Epidermal melanocyte (primary cell): ENCODE measurements at regions not wholly inside any gene's neighbourhood (a gene's known extent, or its start where the extent isn't known, plus 50 kb on each side); places are given as distances from the start of the nearest gene placed in this dataset.

Source experiments
- DNase-seq: peaks from one replicate; pipeline ENCODE4 v3.0.0; 2011; ENCODE audit warnings: low spot score; ENCODE audit not compliant: insufficient read length

DNA sequence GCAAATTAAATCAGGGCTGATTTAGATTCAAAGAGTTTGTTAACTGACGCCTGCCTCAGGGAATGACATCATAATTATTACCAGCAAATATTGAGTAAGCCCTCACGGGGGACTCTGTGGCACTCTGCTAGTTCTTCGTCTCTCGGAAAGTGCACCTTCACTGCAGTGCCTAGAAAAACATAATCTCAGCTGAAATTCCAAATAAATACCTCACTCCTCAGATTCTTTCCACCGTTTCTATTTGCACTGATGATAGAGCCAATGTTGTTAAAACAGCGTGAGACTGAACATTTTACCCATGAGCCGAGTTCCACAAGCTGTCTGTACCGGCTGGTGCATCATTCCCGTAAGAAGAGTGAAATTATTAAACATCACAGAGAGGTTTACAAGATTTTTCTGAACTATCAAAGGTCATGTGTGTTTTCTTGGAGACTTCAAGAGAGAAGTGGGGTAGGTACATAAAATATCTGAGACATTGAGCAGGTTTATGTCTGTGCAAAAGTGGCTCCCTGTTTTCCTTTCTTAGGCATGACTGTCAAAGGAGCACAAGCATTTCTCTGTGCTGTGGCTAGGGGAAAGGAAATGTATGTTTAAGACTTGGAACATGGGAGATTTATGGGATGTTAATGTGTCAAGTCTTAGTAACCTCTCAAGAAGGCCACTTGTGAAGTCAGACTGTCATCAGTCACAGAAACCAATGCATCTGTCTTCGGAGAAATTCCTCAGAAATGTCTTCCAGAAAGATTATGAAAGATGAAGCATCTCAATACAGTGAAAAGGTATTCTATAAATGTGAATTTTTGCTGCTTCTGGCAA lies 119.6 kb downstream of the CBLL2 start:
- DNase-seq, result no peak

DNA sequence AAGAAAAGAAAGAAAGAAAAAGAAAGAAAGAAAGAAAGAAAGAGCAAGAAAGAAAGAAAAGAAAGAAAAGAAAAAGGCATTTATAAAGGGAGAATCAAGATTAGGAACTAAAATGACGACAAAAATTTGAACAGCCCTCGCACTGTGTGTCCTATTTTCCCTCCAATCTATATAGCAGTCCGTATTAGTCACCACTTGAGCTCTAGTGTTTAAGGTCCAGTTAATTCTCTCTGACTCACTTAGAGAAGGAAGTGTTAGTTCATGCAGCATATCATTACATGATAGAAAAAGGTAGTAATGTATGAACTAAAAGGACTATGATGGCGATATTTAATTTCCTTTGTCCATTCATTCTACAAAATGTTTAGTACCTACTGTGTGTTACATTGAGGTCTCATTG lies 122.7 kb downstream of the CBLL2 start:
- DNase-seq, result no peak

DNA sequence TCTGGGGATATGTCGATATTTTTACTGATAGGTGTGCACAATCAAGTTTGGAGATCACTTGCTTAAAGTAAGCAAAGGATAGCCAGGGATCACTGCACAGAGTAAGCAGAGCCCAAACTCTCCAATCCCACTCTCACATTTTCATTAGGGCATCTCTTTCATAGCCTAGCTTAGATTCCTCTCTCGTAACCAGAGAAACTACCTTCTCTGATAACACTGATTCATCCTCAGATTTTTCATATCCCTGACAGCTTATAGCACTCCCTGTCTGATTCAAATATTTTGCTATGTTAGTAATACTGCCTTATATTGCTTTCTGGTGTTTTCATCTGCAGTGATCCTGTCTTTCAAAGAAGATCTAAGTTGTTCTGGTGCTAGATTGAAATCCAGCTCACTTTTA lies 123.7 kb downstream of the CBLL2 start:
- no peak for DNase-seq

DNA sequence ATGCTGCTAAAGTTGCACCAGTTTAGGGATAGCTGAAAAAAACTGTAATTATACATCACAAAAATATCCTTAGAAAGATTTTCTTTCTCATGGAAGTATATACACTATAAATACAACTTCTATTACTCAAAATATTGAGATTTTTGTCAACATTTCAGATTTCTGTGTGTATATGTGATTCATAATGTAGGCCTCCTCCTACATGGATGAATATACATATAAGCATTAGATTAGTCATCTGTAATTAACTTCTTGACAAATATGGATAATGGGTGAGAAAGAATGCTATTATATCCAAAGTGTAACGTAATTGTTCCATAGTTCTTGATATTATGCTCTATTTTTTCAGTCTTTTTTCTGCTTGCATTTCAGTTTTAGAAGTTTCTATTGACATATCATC lies 124.9 kb downstream of the CBLL2 start:
- DNase-seq, result no peak

DNA sequence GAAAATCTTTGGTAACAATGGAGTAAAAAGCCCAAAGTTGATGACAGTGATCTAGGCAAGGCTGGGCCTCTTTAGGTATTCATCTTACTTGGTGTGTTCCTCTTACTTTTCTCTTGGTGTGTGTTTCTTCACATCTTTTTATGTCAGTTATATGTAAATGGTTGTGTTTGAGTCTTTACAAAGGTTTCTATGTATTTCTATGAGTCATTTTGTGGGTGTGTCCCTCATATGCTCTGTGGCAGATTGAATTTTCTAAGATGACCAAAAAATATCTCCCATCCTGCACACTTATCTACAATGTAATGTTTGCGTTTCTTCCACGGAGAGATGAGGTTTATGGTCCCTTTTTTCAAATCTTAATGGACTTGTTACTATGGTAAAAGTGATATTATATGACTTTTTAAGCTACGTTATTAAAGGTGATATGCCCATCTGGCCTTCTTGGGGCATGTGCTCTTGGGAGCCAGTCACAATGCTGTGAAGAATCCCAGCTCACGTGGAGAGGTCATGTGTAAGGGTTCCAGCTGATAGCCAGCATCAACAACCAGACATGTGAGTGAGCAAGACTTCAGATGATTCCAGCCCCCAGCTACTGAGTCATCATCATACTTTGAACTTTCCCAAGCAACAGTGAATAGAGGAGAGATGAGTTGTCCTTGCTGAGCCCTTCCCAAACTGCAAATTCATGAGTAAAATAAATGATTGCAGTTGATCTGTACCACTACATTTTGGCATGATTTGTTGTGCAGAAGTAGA lies 126.9 kb downstream of the CBLL2 start:
- DNase-seq, result no peak

DNA sequence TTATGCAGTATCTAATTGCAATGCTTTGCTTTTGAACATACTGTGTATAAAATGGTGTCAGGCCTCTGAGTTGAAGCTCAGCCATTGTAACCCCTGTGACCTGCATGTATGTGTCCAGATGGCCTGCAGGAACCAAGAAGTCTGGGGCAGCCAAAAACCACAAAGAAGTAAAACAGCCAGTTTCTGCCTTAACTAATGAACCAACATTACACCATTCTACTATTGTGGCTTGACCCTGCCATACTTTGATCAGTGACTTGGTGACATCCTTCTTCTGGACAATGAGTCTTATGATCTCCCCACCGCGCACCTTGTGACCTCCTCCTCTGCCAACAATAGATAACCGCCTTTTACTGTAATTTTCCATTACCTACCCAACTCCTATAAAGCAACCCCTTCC lies 131.6 kb downstream of the CBLL2 start:
- DNase-seq, result no peak

DNA sequence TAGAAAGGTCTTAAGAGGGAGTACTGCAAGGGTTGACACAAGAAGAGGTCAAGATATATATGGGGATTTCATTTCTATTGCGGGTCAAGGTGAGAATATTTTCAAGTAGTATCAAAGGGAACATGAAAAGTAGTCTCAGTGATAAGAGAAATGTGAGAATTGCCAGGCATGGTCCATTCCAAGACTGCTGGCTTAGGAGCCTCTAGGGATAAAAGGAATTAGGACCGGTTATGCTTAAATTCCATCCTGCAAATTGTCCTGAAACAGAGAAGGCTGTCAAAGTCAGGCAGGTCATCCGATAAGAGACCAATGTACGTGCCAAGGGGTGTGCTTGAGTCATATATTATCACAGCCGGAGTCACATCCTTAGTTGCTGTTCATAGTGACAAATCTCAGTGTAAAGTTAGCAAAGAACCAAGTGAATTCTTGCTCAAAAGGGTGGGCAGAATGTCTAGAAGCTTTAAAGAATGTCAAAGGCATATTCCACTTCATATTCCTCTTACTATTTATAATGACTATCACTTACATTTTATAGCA lies 133.6 kb downstream of the CBLL2 start:
- no peak for DNase-seq

DNA sequence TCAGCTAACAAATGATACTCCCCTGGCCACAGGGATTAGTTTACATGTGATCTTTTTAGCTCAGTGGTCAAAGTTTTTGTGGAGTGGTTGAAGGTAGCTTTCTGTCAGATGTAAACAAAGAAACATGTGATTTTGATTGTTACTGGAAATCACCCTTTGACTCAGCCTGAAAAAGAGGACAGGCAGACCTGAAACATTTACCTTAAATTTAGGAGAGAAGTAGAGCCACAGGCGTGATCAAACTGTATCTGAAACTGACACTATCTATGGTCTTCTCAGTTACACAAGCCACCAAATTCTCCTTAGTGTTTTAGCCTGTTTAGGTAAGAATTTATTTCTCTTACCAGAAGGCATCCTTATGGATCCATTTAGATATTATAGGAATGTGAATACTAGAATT lies 136.7 kb downstream of the CBLL2 start:
- DNase-seq, result no peak

DNA sequence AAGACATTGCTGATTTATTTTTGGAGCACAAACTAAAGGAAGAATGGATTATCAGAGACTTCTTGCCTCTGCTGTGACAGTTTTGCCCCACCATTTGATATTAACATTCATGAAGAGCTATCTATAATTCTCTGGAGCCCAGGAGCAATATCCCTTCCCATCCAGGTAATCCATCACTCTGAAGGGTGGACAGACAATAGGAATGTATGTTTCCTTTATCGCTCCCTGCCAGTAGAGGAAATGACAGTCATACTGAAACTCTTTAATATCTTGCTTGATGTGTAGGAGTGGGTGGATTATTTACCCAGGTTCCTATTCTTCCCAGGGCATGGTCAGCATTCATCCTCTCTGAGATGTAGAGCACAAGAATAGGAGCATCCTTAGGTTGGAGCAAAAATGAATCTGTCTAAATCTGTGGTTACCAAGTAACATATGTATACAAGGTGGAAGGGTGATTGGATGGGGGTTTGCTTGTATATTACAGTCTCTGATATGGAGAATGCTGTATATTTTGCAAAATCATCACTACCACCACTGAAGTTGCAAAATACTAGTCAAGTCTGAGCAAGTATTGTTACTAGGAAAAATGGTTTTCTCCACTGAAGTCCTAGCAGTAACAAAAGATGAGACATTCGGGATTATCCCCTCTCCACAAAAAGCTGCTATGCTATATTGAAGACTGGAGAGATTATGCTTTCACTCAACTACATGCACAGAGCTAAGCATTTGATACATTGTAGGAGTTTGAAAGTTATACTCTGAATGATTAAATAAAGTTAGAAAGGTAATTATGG lies 151.6 kb downstream of the CBLL2 start:
- DNase-seq, result no peak

DNA sequence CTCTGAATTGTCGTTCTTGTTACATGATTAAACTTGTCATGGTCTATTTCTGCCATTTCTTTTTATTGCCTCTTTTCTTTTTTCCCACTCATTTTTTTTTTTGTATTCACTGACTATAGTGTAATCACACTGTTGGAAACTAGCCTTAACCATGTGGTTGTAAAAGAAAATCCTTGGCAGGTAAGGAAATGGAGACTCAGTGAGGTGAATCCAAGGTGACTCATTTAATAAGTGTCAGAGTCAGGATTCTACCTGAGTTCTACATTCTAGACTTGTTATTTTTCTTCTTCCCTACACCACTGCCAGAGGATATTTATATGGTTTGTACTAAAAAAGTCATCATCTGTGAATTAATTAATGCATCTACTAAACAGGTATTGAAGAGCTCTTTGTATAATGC lies 152.2 kb downstream of the CBLL2 start:
- no peak for DNase-seq

DNA sequence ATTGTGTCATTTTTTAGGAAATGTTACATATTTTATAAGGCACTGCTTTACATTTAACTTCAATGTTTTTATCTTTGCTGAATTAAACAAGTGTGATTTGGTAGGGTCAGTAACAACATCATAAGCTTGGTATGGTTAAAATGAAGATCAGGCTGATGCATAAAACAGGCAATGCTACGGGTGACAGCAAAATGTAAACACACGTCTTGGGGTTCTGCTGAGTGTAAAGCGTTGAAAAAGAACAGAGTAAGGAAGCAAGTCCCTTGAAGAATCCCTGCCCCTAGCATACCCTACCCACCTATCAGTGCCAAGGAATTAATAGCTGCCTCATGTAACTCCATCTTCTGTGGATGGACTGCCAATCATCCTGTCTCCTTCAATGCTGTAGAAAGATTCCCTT lies 157.0 kb downstream of the CBLL2 start:
- no peak for DNase-seq

DNA sequence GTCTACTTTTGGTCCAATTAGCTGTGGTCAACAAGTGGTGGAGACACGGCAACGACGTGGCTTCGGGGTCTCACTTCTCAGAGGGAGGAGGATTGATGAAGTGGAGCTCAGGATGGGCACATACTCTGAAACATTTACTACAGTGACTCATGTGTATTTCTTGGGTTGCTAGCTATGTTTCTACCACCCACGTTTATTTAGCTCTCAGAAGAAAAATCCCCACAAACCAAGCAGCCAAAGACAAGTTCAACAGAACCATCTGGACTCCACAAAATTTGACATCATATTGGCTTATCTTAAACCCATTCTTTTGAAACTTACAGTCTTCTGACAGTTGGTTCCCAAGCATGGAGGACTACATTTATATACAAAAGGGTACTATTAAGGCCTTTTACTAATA lies 158.0 kb downstream of the CBLL2 start:
- DNase-seq, result no peak

DNA sequence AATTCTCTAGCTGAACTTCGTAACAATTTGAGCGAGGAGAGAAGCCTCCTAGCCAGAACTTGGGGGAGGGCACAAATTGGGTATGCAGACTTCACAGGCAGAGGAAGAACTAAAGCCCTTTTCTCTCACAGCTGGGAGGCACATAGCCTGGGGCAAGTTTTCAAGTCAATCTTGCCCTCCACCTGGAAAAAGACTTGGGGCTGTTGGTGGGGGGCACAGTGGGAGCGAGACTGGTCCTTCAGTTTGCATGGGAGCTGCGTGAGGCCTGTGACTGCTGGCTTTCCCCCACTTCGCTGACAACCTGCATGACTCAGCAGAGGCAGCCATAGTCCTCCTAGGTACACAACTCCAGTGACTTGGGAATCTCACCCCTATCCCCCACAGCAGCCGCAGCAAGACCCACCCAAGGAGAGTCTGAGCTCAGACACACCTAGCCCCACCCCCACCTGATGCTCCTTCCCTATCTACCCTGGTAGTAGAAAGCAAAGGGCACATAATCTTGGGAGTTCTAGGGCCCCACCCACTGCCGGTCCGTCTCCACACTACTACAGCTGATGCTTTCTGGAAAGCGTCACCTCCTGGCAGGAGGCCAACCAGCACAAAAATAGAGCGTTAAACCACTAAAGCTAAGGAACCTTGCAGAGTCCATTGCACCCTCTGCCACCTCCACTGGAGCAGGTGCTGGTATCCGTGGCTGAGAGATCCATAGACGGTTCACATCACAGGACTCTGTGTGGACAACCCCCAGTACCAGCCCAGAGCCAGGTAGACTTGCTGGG lies 160.8 kb downstream of the CBLL2 start:
- DNase-seq, result no peak

DNA sequence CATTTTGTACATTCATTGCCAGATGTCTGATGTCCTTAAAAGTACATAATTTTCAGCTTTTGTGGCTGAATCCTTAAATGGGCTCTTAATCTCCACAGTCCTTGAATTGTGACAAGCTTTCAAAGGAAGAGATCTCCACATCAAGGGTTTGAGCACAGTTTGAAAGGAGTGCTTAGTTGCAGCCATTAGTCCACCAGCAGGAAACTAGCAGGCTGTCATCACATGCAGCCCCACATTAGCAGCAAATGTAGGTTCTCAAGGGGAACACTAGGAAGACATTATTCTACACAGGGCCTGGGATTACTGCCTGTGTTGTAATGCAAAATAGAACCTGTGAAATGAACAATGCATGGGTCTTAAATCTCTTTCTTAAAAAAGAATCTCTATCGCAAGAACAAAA lies 173.2 kb downstream of the CBLL2 start:
- DNase-seq, result no peak

DNA sequence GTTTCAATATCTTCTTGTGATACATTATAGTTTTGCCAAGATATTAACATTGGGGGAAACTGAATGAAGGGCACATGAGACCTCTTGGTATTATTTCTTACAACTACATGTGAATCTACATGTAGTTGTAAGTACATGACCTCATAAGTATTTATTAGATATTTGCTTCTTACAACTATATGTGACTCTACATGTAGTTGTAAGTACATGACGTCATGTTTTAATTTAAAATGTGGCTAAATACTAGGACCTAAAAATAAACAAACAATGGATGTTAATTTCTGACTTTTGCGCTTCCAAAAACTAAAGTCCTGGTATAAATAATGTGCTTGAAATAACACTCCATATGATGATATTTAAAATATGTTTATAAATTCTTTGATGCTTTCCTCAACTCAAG lies 190.2 kb downstream of the CBLL2 start:
- no peak for DNase-seq

DNA sequence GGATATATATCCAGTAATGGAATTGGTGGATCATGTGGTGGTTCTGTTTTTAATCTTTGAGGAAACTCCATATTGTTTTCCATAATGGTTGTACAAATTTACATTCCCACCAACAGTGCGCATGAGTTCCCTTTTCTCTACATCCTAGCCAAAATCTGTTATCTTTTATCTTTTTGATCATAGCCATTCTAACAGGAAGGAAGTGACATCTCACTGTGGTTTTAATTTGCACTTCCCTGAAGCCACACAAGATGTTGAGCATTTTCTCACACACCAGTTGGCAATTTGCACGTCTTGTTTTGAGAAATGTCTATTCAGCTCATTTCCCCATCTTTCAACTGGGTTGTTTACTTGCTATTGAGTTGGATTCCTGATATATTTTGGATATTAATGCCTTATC lies 194.9 kb downstream of the CBLL2 start:
- no peak for DNase-seq

DNA sequence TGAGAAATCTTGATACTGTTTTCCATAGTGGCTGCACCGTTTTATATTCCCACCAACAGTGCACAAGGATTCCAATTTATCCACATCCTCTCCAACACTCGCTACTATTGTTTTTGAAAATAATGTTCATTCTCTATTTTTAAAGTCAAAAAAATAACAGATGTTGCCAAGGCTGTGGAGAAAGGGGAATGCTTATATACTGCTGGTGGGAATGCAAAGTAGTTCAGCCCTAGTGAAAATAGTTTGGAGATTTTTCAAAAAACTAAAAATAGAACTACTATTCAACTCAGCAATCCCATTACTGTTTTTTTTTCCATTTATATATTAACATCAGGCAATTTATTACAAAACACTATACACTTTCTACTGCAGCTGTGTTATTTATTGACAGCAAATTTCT lies 208.7 kb downstream of the CBLL2 start:
- no peak for DNase-seq

DNA sequence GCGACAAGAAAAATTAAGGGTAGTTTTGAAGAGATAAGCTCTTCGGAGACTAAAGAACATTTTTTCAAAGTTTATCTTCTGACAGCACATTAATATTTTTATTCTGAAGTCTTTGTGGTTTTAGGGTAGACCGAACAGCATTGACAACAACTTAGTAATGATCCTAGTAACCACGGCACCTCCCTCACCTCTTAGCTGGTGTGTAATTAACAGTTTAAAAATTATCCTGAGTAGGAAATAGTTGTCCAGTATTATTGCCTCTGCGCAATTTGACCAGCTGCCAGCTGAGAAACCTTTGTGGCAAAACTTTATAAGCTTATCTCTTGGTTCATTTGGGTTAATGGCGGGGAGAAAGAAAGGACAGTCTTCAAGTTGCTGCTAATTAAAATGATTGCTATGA lies 213.6 kb downstream of the CBLL2 start:
- no peak for DNase-seq

DNA sequence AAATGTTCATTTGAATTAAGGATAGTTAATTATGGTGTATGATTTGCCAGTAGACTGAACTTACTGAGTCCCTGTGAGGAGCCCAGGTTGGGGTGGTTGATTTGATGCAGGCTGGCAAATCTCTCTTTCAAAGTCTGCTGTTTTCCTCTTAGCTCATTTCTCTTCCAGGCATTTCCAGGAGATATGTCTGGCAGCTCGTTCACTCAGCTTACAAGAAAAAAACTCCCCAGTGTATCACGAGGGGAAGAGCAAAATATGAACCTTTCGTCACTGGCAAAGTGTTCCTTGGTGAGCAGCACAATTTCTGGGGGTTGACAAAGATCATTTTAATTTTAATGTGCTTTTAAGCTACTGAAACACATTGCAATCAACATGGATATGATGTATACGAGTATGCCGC lies 244.2 kb downstream of the CBLL2 start:
- no peak for DNase-seq

DNA sequence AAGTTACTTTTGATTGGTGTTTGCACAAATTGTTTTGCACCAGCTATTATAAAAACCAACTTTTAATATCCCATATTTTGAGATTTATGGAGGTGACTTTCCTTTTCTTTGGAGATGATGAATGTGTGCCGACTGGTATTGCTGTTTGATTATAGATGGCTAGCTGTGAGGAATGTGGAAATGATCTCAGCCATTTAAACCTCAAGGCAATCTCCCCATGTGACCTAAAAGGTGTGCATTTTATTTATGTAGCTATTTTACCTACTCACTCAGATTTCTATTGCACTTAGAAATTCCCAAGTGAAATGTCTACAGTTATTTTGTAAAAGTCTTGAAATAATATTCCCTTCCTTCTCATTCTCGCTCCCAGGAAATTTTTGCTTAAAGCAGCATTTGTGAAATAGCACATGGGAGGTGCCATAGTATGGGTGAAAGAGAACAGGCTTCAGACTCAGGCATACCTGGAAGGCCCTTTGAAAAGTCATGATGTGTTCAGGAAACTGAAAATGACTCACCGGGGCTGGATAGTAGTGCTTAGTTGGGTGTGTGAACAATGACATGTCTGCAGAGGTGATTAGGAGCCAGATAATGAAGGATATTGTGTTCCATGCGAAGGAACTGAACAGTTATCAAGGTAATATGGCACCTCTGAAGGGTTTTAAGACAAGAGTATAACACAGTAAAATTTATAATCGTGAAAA lies 247.6 kb downstream of the CBLL2 start:
- no peak for DNase-seq

DNA sequence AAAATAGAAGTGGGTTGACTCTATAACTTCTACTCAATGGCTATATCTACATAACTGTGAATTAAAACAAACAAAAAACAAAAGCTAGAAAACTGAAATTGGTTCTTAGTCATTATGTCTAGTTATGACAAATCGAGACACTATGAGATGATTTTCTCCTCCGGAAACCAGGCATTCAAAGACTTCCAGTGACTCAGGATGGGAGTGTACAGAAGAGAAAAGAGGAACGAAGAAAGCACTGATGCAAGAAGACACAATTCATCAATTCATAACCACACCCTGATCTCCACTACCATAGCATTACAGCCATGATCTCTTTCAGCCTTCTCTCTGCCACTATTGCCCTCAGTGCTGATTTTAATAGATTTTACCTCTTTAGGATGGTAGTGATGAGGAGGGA lies 253.6 kb downstream of the CBLL2 start:
- no peak for DNase-seq
